C4-2B (cell line): ENCODE measurements at regions not wholly inside any gene's neighbourhood (a gene's known extent, or its start where the extent isn't known, plus 50 kb on each side); places are given as distances from the start of the nearest gene placed in this dataset.

Experiments used
- ZFX ChIP-seq: fragments of 450-650 bp; IDR thresholded peaks from 2 replicates; pipeline ENCODE4 v1.6.1; 2017
- TF ChIP-seq, protein P1 (sequence below): fragments of 450-650 bp; conservative IDR thresholded peaks from 2 replicates; pipeline ENCODE4 v1.5.1; 2017; ENCODE audit warnings: mild to moderate bottlenecking

DNA sequence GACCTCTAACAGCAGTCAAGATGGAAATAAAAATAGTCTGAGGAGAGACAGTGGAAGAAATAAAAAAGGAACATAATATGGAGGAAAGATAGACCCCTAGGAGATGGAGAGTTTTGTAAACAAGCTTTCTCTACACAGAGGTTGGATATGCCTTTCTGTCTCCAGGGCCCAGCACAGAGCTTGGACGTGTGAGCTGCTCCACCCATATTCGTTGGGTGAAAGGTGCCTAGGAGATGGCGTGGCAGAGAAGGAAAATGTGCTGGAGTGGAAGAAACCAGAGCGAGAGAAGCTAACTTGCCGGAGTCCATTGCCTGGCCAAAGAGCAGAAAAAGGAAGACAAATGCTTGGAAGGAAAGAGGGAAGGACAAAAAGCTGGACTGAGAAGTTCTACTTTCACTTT is 78.3 kb upstream of the LMO4 start:
- TF ChIP-seq, protein P1, sequence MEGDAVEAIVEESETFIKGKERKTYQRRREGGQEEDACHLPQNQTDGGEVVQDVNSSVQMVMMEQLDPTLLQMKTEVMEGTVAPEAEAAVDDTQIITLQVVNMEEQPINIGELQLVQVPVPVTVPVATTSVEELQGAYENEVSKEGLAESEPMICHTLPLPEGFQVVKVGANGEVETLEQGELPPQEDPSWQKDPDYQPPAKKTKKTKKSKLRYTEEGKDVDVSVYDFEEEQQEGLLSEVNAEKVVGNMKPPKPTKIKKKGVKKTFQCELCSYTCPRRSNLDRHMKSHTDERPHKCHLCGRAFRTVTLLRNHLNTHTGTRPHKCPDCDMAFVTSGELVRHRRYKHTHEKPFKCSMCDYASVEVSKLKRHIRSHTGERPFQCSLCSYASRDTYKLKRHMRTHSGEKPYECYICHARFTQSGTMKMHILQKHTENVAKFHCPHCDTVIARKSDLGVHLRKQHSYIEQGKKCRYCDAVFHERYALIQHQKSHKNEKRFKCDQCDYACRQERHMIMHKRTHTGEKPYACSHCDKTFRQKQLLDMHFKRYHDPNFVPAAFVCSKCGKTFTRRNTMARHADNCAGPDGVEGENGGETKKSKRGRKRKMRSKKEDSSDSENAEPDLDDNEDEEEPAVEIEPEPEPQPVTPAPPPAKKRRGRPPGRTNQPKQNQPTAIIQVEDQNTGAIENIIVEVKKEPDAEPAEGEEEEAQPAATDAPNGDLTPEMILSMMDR: no peak
- no peak for TF ChIP-seq ZFX
